GM21737 (cell line): ENCODE measurements at regions not wholly inside any gene's neighbourhood (a gene's known extent, or its start where the extent isn't known, plus 50 kb on each side); places are given as distances from the start of the nearest gene placed in this dataset.
"Not testable (repeated sequence)": the region's sequence is repeated elsewhere in the genome, so short reads cannot be mapped to it uniquely, and the experiment has no call there.

Experiments used
- ATAC-seq: cut with Tn5 transposase; IDR thresholded peaks from one replicate; pipeline ENCODE4 v1.9.1; 2021; ENCODE audit warnings: mild to moderate bottlenecking, moderate library complexity; ENCODE audit not compliant: unreplicated experiment

DNA sequence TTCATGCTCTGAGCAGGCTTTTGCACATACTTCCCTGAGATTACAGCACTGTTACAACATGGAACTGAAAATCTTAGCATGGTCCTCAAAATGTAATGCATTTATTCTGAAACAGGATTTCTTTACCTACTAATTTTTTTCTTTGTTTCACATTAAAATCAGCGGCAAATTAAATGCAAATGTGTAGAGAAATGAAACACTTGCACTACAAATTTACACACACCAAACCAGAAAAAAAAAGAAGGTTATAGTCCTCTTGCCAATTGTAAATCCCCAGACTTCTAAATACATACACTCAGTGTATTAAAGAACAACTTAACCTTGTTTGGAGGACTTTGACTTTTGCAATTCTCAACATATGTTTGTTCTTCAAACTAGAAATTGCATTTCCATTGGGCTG, 210.9 kb upstream of the TBX18 start:
- ATAC-seq: no peak

DNA sequence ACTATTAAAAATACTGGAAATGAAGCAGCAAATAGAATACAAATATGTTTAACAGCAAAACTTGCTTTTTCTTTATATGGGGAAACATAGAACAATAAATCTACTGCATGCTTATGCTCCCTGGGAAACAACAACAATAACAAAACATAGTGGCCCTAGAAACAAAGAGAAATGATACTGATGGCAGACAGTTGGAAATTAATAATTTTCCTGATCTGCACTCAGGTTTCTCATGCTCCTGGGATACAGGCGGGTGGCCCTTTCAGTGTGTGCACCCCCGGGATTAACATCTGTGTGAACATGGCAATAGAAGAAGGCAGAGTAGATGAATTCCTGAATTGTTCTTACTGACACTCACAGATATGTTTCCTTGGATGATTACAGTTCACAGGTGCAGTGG, 209.2 kb upstream of the TBX18 start:
- ATAC-seq: no peak

DNA sequence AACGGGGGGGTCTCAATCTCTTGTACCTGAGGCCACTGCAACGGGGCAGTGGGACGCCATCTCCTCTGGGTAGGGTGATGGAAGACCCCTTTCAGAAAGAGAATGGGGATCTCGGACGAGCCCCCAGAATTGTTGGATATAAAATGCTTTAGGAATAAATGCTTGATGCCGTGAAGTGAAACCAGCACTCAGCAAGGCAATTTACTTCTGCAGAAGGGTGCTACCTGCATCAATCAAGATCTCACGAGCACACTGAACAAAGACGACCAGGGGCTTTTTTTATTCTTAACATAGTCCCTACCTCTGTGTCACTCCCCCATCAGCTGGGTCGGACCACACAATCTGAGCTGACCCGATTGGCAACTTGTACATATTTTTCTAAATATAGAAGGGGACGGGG, 203.6 kb upstream of the TBX18 start:
- no peak for ATAC-seq

- ATAC-seq: no peak
Measured at GRCh38 chr6:84967389-84967788, 203.0 kb upstream of the TBX18 start.

DNA sequence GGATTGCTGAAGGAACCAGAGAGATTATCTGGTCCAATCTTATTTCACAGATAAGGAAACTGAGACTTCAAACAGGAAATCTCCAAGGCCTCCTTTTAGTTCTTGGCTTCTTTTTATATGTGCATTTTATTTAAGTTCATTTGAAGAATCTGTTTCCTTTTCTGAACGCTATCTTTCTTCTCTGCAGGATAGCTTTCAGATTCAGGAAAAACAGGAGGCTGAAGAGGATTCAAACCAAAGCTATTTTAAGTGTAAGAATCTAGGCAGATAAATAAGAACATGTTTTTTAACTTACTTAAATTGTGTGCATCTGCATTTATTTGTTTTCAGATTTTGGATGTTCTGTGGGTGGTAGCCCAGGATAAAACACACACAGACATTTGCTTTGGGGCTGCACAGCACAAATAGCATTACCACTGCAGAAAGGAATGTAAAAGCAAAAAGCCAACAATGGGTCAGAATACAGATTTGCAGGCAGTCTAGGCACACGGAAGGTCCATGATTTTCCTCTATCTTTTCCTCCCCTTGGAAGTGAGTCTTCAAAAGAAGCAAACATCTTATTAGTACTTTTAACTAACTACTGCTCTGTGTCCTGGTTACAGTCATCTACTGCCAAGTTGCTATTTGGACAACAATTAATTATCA, 188.8 kb upstream of the TBX18 start:
- no peak for ATAC-seq

GRCh38 chr6:84944926-84945325, 180.5 kb upstream of the TBX18 start:
- ATAC-seq: not testable (repeated sequence)

DNA sequence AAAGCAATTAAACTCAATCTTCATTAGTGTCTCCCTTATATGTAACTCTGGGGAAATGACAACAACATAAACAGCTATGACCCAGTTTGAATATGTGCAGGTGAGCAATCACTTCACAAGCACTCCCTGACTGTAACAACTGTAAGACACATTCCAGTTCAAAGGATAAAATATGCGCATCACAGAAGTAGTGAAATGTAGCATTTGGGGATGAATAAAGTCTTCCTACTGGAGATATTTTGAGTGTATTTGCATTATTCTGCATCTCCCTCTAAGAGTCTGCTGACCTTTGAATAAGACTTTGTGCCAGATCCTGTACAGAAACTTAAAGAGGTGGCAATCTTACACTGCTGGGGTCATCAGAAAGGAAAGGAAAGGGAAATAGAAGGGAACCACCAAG, 179.5 kb upstream of the TBX18 start:
- no peak for ATAC-seq

GRCh38 chr6:84941609-84942008, 177.2 kb upstream of the TBX18 start:
- not testable (repeated sequence) for ATAC-seq

DNA sequence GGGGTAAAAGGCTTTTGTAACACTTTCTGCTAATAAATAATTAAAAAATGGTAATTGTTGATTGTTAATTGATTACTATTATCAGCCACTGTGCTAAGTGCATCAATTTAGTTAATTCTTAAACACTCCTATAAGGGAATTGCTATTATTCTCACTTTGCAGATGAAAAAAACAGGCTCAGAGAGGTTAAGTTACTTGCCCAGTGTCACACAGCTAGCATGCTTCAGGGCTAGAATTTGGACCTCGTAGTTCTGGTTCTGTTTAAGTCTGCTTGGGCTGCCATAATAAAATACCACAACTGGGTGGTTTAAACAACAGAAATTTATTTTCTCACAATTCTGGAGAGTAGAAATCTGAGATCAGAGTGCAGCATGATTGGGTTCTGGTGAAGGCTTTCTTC, 164.8 kb upstream of the TBX18 start:
- no peak for ATAC-seq

GRCh38 chr6:84927551-84927950, 163.2 kb upstream of the TBX18 start:
- no peak for ATAC-seq

DNA sequence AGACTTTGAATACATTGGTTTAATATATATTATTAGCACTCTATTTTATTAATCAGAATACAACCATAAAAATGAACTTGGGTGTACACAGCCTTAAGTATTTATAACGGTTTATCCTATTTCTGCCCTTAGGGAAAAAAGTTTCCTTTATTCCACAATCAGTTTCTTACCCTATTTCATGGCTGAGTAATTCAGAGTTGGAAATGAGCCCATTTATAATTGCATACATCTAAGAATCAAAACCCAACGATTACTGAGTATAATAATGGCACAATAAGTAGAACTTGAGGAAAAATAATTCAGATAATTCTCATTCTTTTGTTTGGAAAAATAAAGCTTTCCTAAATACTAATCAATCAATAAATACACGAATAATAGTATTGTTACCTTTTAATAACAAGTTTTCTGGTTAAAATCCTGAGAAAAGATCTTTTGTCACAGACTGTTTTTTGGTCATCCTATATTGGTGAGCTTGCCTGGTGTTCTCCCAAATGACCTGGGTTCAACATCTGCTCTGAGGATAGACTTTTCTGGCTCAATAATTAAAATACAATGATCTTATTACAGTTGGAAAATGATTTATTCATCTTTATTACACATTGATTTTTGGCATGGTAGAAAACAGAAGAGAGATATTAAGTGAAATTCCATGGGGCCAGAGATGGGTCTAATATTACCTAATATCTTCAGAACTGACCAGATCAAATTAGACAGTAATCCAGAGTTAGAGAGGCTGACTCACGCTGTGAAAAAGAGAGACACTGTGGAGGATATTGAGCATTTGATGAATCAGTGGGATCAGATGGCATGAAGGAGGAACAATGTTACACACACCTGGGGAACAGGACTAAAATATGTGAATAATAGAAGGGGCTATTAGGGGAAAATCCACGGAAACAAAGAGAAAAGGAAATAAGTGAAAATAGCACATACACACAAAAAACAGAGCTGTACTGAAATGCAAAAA, 162.1 kb upstream of the TBX18 start:
- no peak for ATAC-seq

DNA sequence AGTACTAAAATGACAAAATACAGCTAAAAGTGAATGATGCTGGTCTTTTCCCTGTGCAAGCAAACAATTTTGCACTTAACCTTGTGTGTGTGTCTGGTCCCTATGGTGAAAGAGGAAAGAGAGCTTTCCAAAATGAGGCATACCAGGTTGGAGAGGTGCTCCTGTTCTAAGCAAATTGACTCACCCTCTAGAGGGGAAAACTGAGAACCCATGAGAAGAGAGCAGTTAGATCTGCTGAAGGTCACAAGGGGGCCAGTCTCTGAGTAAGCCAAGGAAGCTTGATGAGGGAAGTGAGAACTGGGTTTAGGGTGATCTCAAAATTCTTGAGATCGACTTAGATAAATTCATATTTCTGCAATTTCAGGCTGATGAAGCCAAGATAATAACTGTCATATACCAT, 157.5 kb upstream of the TBX18 start:
- ATAC-seq: no peak

DNA sequence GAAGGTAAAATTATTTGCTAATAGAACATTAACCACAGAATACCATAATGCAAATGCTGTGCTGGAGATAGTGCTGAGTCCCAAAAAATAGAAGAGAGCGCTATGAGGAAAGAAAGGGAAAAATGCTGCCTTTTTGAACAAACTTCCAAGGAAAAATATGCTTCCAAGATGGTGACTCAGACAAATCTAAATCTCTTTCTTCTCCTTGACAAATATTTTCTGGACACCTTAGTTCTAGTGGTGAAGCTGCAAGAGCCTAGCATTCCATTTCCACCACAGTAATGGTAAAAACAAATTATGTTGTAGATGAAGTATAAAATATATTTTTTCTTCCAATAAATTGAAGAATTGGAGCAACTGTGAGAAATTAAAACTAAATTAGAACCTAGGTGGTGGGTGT, 155.6 kb upstream of the TBX18 start:
- no peak for ATAC-seq

GRCh38 chr6:84916704-84917103, 152.3 kb upstream of the TBX18 start:
- no peak for ATAC-seq

- no peak for ATAC-seq
Measured at GRCh38 chr6:84912472-84913322, 148.3 kb upstream of the TBX18 start.

- ATAC-seq: no peak
Measured at GRCh38 chr6:84910906-84911607, 146.7 kb upstream of the TBX18 start.

DNA sequence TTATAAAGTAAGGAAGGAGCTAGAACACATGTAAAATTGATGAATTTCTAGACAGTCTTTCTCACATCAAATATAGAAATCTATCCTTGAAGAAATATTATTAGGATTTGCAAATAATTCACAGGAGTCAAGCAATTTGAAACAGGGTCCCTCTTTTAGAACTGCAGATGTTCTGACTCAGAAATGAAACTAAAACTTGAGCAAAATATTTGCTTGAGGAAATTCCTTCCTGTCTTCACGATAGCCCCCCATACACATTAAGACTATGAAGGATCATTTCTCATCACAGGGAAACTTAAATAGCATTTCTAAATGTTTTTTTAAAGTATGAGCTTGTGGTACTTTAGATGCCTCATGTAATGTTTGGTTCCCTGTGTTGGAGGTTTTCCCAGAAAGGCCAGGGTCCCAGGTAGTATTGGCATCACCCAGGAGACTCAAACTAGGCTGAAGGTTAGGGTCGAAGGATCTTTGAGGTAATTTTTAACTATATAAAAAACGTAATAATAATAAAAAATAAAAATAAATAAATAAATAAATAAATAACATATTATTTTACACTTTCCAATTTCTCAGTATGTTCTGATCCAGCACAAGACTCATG, 144.0 kb upstream of the TBX18 start:
- no peak for ATAC-seq

GRCh38 chr6:84906514-84906913, 142.1 kb upstream of the TBX18 start:
- no peak for ATAC-seq

DNA sequence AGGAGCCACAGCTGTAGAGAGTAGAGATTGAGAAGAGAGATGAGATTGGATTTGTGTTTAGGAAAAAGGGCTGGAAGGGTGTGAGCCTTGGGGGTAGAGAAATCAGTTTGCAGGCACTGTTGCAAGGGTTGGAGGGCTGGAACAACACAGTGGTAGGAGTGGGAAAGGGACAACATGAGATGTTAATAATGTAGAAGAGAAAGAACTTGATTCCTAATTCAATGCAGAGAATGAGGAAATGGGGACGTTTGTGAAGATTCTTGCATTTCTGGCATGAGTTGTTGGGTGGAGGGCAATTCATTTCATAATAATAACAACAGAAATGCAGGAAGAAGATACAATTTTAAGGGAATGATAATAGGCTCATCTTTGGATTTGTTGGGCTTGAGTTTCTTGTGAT, 141.4 kb upstream of the TBX18 start:
- ATAC-seq: no peak

GRCh38 chr6:84902354-84902928, 138.0 kb upstream of the TBX18 start:
- ATAC-seq: no peak
